ENCODE measurements at regions not wholly inside any gene's neighbourhood (a gene's known extent, or its start where the extent isn't known, plus 50 kb on each side); places are given as distances from the start of the nearest gene placed in this dataset.

DNA sequence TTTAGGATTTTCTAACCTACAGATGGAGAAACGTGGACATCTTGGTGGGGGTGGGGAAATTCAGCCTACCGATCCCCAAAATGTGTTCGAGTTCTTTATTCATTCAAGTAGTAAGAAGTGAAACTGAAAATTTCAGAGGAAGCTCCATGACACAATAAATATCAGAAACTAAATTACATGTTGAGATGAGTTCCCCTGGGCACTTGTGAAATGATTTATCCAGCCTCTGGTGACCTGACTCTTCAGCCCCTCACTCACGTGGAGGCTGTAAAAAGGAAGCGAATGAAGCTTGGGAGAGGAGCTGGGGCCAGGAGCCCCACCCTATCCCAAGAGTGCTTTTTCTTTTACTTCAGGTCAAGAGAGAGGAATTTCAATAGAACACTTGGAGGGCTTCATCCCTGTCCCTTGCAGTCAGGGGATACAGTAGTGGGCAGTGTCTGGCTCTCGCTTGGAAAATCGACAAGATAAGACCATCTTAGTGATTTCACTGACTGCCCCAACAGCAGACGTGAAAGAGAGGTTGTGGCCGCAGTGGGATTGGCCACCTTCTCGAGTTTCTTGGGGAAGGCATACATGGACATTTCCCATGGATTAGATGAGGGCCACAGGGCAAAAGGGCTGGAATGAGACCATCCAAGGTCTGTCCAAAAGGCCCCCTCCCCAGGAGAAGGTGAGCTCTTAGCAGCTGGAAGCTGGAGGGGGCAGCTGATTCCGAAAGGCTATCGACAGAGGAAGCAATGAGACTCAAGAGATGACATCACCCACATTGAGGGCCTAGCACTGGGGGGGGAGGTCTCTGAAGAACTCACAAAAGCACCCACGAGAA lies 76.8 kb upstream of the SH3PXD2B start:
- no peaks in the 10 kb centered on the region for H3K27me3 ChIP-seq (ENCODE audit: insufficient read depth)
- Mint-ChIP-seq H3K27me3 (ENCODE audit: insufficient read depth, low read depth, poor library complexity) (peaks cover 2% of the 10 kb centered on the region), H3K9me3 (no peaks in the 10 kb centered on the region; the same call in 2 of the 3 replicates), H3K4me3 (no peak overlapping the region), H3K27ac (no peak overlapping the region), H3K4me1 (no peaks in the 10 kb centered on the region; the same call in 2 of the 3 replicates), H3K36me3 (ENCODE audit: low read depth) (no peaks in the 10 kb centered on the region; the same call in 2 of the 3 replicates)
- H3K36me3 ChIP-seq (ENCODE audit: insufficient read depth) = no peaks in the 10 kb centered on the region; the same call in 1 of the 2 replicates
- no peak overlapping the region for H3K27ac ChIP-seq (ENCODE audit: low read depth)
- ATAC-seq = no peak
- H4K20me1 ChIP-seq (replicated peaks; ENCODE audit: insufficient read depth) = no peaks in the 10 kb centered on the region
- H3K4me3 ChIP-seq = no peak overlapping the region
- H3K4me2 ChIP-seq = no peak overlapping the region
- H3F3A ChIP-seq (replicated peaks; ENCODE audit: low read depth) = no peaks in the 10 kb centered on the region
- H3K79me2 ChIP-seq (replicated peaks; ENCODE audit: insufficient read depth) = no peaks in the 10 kb centered on the region
- 0 out of 2 replicates have a peak, but pooled peaks cover 5% of the 10 kb centered on the region for H3K9me2 ChIP-seq (ENCODE audit: insufficient read depth)
- no peak overlapping the region for H2AFZ ChIP-seq
- H3K4me1 ChIP-seq (ENCODE audit: insufficient read depth) = no peaks in the 10 kb centered on the region
- no peak for DNase-seq (ENCODE audit: low spot score)
- TF ChIP-seq POLR2AphosphoS5 (IDR thresholded peaks at IDR 0.05; ENCODE audit: low read depth) = no peak
- TF ChIP-seq NANOG (IDR thresholded peaks at IDR 0.05; ENCODE audit: borderline replicate concordance) = no peak
- TF ChIP-seq CREB1 (CRISPR knock-in tag; IDR thresholded peaks at IDR 0.05; ENCODE audit: low read depth) = no peak
- no peak for TF ChIP-seq ZNF331 (CRISPR knock-in tag; IDR thresholded peaks at IDR 0.05; ENCODE audit: low read depth)
- TF ChIP-seq EZH2 (IDR thresholded peaks at IDR 0.05; ENCODE audit: low read depth, unreplicated experiment) = no peak
- TF ChIP-seq, protein P1, sequence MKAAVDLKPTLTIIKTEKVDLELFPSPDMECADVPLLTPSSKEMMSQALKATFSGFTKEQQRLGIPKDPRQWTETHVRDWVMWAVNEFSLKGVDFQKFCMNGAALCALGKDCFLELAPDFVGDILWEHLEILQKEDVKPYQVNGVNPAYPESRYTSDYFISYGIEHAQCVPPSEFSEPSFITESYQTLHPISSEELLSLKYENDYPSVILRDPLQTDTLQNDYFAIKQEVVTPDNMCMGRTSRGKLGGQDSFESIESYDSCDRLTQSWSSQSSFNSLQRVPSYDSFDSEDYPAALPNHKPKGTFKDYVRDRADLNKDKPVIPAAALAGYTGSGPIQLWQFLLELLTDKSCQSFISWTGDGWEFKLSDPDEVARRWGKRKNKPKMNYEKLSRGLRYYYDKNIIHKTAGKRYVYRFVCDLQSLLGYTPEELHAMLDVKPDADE (IDR thresholded peaks at IDR 0.05) = no peak
- no peak for TF ChIP-seq EZH2phosphoT487 (IDR thresholded peaks at IDR 0.05; ENCODE audit: unreplicated experiment)
- no peak for TF ChIP-seq JUNB (IDR thresholded peaks at IDR 0.05; ENCODE audit: unreplicated experiment)
- TF ChIP-seq STAT1 (IDR thresholded peaks at IDR 0.05; ENCODE audit: unreplicated experiment) = no peak
- TF ChIP-seq, protein P2, sequence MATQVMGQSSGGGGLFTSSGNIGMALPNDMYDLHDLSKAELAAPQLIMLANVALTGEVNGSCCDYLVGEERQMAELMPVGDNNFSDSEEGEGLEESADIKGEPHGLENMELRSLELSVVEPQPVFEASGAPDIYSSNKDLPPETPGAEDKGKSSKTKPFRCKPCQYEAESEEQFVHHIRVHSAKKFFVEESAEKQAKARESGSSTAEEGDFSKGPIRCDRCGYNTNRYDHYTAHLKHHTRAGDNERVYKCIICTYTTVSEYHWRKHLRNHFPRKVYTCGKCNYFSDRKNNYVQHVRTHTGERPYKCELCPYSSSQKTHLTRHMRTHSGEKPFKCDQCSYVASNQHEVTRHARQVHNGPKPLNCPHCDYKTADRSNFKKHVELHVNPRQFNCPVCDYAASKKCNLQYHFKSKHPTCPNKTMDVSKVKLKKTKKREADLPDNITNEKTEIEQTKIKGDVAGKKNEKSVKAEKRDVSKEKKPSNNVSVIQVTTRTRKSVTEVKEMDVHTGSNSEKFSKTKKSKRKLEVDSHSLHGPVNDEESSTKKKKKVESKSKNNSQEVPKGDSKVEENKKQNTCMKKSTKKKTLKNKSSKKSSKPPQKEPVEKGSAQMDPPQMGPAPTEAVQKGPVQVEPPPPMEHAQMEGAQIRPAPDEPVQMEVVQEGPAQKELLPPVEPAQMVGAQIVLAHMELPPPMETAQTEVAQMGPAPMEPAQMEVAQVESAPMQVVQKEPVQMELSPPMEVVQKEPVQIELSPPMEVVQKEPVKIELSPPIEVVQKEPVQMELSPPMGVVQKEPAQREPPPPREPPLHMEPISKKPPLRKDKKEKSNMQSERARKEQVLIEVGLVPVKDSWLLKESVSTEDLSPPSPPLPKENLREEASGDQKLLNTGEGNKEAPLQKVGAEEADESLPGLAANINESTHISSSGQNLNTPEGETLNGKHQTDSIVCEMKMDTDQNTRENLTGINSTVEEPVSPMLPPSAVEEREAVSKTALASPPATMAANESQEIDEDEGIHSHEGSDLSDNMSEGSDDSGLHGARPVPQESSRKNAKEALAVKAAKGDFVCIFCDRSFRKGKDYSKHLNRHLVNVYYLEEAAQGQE (IDR thresholded peaks at IDR 0.05; ENCODE audit: unreplicated experiment) = no peak
- no peak for TF ChIP-seq ZNF114 (CRISPR knock-in tag; IDR thresholded peaks at IDR 0.05)
- TF ChIP-seq ZNF462 (CRISPR knock-in tag; IDR thresholded peaks at IDR 0.05) = no peak
- TF ChIP-seq, protein P3, sequence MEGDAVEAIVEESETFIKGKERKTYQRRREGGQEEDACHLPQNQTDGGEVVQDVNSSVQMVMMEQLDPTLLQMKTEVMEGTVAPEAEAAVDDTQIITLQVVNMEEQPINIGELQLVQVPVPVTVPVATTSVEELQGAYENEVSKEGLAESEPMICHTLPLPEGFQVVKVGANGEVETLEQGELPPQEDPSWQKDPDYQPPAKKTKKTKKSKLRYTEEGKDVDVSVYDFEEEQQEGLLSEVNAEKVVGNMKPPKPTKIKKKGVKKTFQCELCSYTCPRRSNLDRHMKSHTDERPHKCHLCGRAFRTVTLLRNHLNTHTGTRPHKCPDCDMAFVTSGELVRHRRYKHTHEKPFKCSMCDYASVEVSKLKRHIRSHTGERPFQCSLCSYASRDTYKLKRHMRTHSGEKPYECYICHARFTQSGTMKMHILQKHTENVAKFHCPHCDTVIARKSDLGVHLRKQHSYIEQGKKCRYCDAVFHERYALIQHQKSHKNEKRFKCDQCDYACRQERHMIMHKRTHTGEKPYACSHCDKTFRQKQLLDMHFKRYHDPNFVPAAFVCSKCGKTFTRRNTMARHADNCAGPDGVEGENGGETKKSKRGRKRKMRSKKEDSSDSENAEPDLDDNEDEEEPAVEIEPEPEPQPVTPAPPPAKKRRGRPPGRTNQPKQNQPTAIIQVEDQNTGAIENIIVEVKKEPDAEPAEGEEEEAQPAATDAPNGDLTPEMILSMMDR (conservative IDR thresholded peaks at IDR 0.05; ENCODE audit: low read depth in 2 of 2) = no peak
